GM19372 (cell line): ENCODE measurements at regions not wholly inside any gene's neighbourhood (a gene's known extent, or its start where the extent isn't known, plus 50 kb on each side); places are given as distances from the start of the nearest gene placed in this dataset.
"Not testable (repeated sequence)": the region's sequence is repeated elsewhere in the genome, so short reads cannot be mapped to it uniquely, and the experiment has no call there.

Experiments used
- ATAC-seq: cut with Tn5 transposase; IDR thresholded peaks from one replicate; pipeline ENCODE4 v1.9.1; 2021; ENCODE audit warnings: mild to moderate bottlenecking, low read depth, moderate library complexity; ENCODE audit not compliant: unreplicated experiment

DNA sequence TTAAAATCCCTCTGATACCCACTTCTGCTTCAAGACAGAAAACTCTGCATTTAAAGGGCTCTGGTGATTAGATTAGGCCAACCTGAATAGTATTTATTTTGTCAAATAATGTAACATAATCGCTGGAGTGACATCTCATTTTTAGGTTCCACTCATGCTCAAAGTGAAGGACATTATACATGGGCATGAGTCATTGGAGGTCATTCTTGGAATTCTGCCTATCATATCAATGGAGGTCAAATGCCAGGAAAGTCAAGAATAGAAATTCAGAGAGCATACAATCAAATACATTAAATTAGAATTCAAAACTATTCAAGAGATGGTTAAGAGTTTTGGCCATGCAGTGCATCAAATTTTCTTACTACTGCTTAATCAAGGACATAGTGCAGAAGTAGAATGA, 50.8 kb upstream of the PRSS1 start:
- ATAC-seq: no peak

GRCh38 chr7:142697270-142697669, 52.0 kb upstream of the PRSS1 start:
- ATAC-seq: no peak

DNA sequence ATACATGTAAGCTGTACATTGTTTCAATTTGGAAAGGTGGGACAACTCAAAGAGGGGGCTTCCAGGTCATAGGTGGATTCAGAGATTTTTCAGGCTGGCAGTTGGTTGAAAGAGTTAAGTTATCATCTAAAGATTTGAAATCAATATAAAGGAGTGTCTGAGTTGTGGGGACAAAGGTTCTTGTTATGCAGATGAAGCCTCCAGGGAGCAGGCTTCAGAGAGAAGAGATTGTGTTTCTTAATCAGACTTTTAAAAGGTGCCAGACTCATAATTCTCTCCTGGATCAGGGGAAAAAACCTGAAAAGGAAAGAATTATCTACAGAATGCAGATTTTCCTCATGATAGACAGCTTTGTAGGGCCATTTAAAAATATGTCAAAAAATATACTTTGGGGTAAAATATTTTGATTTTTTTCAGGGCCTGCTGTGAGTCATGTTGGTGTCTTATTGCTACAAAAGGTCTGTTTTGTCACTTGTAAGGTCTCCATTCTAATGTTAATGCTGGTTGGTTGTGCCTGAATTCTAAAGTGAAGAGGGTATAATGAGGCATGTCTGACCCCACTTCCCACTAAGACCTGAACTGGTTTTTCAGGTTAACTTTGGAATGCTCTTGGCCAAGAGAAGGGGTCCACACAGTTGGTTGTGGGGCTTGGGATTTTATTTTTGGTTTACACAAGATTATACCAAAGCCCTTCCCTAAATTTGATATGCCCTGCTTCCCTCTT, 52.7 kb upstream of the PRSS1 start:
- no peak for ATAC-seq

GRCh38 chr7:142693911-142694310, 55.4 kb upstream of the PRSS1 start:
- no peak for ATAC-seq

DNA sequence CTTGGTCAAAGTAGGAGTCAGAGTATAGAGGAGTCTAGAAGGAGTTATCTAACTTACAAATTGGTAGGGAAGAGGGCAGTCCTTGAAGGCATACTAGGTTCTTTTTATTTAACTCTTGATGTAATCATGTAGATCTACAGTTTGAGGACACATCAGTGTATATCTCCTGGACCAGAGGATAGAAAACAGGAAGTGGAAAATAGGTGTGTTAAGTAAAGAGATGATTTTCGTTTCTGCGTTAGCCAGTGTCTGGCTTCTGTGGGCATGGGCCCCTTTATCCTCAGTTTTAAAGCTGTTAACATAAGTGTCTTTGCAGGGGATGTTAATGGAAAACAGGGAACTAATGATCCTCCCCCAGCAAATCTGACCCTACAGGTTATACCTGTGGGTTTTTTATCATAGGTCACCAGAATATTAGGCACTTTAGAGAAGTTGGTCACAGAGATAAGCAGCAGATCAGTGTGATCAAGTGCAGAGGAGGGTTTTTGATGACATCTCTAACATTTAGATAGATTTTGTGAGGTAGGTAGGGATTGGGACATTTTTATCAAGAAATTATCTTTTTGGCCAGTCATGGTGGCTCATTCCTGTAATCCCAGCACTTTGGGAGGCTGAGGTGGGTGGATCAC, 58.6 kb upstream of the PRSS1 start:
- ATAC-seq: peak; percentile 51

DNA sequence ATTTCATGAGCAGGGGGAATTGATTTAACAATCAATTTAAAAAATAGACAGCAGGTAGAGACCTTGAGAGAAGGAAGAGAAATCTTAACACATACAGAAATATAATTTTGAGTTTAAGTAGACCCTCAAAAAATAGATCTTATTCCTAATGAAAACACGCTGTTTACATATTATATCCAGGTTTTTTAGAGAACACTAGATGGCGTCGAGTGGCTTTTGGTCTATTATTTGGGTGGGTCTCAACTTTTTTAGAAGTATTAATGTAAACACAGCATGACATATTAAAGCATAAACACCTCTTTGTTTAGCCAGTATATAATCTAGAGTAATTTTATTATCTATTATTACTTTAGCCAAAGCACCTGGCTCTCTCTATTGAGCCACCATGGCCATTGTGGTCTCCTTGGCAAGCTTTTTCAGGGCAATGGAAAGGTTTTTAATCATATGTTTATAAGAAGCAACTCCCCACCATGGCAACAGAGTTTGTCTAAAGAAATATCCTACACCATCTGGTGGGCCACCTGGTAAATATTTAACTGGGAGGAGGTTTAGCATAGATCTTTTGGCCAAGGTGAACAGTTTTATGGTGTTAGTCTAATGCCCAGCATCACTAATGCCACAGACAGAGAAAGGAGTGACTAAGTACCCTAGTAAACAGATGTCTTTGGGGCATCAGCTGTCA, 59.7 kb upstream of the PRSS1 start:
- no peak for ATAC-seq

- ATAC-seq: no peak
These were observed 63.3 kb upstream of the PRSS1 start for GRCh38 chr7:142685877-142686508.

GRCh38 chr7:142681314-142682092, 67.8 kb upstream of the PRSS1 start:
- no peak for ATAC-seq

DNA sequence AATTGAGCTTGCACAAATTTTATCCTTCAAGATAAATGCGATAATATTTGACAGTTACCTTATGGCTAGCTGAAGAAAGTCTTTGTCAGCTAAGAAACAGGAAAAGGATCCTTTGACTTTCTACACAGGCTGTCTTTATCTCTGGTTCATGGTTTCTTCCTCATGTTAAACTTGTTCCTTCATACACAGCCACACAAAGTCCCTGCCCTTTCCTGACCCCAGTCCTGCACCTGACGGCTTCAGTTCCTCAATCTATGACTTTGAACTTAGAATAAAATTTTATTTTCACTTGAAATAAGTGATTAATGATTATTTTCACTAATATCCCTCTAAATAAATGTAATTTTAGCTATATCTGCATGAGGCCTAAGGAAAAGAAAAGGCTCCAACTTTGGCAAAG, 77.8 kb upstream of the PRSS1 start:
- ATAC-seq: no peak

DNA sequence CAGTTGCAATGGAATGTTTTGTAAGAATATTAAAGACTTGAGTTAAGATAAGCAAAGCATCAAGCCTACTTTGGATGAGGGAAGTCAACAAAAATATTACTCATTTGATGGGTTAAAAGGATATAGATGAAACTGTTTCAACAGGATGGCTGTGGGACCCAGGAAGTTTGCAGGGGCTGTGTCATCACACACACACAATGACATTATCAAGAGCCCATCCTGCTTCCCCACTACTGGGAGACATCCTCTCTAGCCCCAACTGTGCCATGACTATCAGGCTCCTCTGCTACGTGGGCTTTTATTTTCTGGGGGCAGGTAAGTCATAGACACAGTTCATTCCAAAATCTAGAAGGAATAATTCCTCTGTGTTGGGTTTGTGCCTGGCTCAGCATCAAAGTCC, 78.8 kb upstream of the PRSS1 start:
- ATAC-seq: no peak

DNA sequence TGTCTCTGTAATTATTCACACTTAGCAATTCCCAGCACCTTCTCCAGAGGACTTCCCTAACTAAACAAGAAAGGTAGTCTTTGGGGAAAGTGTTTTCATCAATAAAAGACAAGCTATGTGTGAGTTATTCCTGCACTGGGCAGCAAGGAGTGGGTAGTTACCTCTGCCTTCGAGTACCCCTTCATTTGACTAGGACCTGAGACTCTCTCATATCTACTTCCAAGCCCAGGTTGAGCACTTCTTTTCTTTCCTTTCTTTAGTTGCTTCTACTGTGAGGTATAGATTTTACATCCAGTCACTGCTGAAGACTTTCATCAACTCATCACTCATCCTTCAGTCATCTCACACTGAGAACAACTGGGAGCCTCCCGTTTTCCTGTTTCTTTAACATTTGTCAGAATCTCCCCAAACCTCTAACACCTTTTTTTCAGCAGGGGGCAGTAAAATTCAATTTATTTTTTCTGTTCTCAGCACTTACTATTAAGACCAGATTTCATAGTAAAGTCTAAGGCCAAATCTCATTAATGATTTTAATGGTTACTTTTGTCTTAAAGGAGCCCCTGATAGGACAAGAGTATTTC, 80.1 kb upstream of the PRSS1 start:
- no peak for ATAC-seq

- ATAC-seq: no peak
These were observed 80.8 kb upstream of the PRSS1 start for GRCh38 chr7:142668495-142668894.

- ATAC-seq: no peak
These were observed 91.9 kb upstream of the PRSS1 start for GRCh38 chr7:142657376-142657775.

DNA sequence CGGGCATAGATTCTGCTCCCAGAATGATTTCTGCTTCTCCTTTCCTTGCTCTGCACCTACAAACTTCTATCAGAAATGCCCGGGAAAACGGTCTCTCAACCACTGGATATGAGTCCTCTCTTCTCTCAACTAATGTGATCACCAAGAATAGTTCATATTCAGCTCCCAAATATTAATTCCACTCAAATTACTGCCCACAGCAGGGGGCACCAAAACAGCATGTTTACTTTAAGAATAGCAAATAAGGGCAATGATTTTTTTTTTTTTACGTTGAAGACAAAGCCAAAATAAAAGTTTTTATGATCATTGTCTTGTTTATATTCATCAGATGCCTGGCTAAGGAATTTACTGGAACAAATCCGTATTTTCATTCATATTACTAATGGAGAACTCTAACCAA, 94.9 kb upstream of the PRSS1 start:
- no peak for ATAC-seq

GRCh38 chr7:142647749-142648148, 101.5 kb upstream of the PRSS1 start:
- ATAC-seq: no peak

- no peak for ATAC-seq
These were observed 102.7 kb upstream of the PRSS1 start for GRCh38 chr7:142646386-142647140.

DNA sequence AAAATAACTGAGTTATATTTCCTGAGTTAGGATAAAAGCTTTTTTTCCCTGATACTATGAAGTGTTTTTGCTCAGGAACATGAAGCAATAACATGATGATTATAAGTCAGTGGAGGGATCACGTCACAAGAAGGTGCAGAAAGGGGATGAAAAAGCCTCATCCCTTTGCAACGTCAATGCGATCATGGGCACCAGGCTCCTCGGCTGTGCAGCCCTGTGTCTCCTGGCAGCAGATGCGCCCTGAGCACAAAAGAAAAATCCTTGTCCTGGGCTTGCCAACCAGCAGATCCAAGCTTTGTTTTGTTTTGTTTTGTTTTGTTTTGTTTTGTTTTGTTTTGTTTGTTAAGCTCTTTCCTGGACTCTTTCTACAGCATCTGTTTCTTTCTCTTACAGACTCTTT, 103.5 kb upstream of the PRSS1 start:
- ATAC-seq: no peak

DNA sequence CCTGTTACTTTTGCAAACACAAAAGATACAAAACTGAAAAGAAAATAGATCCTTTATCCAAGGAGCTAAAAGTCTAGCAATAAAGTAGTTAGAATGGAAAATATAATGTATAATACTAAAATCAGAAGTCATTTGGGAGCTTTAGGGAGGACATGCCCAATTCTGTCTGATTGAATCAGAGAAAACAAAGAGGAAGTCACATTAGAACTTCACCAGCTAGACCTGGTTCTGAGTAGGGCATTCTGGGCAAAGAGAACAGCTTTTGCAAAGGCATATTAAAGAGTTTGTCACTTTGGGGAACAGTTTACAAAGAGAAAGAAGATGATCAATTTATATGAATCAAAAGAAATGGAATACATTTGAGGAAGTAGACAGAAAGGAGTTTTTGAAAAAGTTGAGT, 107.0 kb upstream of the PRSS1 start:
- ATAC-seq: no peak

- not testable (repeated sequence) for ATAC-seq
These were observed 108.0 kb upstream of the PRSS1 start for GRCh38 chr7:142641252-142641651.

DNA sequence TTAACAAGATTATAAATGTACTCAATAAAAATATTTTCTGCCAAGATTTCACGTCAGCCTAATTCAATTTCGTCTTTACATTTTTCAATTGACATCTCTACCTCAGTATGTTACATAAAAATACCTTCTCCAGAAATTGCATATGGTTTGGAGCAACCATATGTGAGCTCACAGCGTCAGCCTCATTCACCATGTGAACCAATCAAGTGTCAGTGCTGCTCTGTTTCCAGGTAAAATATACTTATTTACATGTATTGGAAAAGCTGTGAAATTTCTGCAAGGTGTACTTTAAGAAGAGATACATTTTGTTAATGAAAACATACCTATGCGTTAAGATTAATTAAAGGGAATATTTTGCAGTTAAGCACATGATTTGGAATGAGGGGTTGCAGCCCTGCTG, 110.7 kb upstream of the PRSS1 start:
- no peak for ATAC-seq
